NCI-H748 treated with DMSO at 0.1 percent for 48 hours (cell line): ENCODE measurements at regions not wholly inside any gene's neighbourhood (a gene's known extent, or its start where the extent isn't known, plus 50 kb on each side); places are given as distances from the start of the nearest gene placed in this dataset.
"Not testable (repeated sequence)": the region's sequence is repeated elsewhere in the genome, so short reads cannot be mapped to it uniquely, and the experiment has no call there.

Experiments
- DNase-seq: peaks from one replicate; lab custom pipeline; 2025; lab: John Stamatoyannopoulos, UW

DNA sequence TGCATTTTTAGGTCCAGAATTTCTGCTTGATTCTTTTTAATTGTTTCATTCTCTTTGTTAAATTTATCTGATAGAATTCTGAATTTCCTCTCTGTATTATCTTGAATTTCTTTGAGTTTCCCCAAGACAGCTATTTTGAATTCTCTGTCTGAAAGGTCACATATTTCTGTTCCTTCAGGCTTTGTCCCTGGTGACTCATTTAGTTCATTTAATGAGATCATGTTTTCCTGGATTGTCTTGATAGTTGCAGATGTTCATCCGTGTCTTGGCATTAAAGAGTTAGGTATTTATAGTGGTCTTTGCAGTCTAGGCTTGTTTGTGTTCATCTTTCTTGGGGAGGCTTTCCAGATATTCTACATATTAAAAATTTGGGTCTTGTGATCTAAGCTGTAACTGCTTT lies 694.8 kb upstream of the CCDC179 start:
- no peak for DNase-seq

DNA sequence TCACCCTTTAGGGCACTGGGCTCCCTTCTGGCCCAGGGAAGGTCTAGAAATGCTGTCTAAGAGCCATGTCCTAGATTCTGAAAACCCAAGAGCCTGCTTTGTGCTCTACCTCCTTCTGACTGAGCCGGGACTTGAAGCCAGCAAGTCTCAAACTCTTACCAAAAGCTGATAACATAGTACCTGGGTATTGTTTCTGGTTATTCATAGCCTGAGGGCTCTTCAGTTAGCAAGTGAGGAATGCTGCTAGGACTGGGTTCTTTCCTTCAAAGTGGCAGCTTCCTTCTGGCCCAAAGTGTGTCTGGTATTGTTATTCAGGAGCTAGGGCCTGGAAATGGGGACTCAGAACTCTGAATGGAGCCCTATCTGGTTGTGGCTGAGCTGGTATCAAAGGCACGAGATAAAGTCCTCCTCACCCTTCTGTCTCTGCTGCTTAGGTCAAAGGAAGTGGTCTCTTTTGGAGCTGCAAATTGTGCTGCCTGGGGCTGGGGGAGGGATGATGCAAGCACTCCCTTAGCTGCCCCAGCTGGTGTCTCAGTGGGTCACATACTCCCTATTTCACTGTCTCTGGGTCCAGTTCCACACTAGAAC lies 696.0 kb upstream of the CCDC179 start:
- DNase-seq = no peak

- DNase-seq = no peak
These were observed 703.3 kb upstream of the CCDC179 start for GRCh38 chr11:23563591-23563990.

DNA sequence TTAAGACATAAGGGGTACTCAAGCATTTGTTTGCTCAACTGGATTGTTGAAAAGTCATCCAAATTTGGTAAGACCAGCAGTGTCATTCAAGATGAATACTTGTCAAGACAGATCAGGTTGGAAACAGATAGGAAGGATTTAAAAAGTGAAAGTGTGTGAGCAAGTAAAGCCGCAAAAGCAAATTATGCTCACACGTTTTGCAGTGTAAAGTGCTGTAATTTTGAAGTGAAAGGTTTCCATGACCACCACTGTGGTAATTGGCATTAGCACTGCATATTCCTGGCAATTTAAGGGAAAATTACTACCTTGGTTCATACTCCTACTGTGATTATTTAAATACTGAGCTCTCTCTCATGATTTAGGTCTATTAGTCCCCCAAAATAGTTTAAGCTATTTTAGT lies 704.1 kb upstream of the CCDC179 start:
- DNase-seq = no peak

GRCh38 chr11:23569134-23569533 lies 708.9 kb upstream of the CCDC179 start:
- no peak for DNase-seq

GRCh38 chr11:23569547-23569946 lies 709.3 kb upstream of the CCDC179 start:
- DNase-seq = no peak

- DNase-seq = no peak
These were observed 710.6 kb upstream of the CCDC179 start for GRCh38 chr11:23570828-23571227.

- DNase-seq = no peak
These were observed 713.2 kb upstream of the CCDC179 start for GRCh38 chr11:23573429-23573828.

DNA sequence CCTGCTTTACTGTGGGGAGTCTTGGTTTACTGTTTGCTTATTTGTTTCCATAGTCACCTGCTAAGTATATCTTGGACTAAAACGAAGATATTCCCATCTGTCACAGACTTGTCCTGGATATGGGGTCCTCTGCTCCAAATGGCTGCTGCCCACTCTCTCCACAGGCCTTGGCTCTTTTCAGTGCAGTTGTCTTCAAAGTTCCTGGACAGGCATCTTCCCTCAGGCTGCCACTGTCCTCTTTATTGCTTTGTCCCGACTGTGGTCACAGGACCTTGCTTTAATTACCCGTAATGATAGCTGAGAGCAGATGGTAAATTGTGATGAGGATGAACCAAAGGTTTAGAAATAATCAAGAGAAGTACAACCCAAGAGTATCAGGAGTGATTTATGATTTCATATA lies 713.9 kb upstream of the CCDC179 start:
- no peak for DNase-seq

GRCh38 chr11:23577296-23577695 lies 717.0 kb upstream of the CCDC179 start:
- no peak for DNase-seq

GRCh38 chr11:23585416-23586104 lies 725.3 kb upstream of the CCDC179 start:
- no peak for DNase-seq

GRCh38 chr11:23586173-23586572 lies 725.9 kb upstream of the CCDC179 start:
- DNase-seq = no peak

DNA sequence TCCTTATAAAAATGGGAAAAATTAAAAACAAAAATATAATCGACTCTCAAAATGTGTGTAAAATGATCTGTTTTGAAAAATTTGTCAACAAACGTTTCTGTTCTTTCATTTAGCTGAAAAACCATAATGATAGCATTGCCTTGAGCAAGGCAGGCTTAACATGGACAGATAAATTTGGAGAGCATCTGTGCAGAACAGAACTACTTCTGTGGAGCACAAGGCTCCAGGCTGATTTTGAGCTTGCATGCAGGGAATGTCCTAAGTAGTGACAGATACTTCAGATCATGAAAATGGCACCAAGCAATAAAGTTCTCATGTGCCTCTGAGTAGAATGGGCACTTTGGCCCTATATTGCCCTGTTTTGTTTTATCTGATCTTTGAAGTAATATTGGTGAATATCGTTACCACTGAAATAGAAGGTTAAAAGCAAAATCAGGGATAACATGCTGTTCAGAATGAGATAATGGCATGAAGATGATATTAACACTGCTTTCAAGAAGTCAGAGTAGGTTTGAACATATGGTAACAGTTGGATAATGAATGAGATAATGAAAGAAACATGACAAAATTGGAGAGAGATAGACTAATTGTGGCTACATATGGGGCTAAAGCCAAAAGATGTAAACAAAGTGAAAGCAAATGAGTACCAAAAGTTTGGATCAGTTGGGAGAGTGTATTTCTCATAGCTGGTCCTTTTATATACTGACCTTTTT lies 730.5 kb upstream of the CCDC179 start:
- no peak for DNase-seq

DNA sequence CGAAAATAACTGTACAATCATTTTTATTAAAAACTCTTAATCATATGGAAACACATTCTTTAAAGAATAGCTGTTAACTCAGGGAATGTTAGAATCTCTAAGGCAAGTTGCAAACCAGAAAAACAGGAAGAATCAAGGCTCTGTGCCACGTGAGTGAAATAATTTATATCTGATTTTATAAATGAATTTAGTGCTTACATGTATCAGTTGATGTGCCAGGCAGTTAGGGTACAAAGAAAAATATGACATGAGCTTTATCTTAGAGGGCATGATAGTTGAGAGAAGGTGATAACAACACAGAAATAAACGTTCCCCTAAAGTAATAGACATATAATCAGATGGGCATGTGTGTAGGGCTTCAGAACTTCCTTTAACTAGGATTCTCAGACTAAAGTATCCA lies 734.5 kb upstream of the CCDC179 start:
- no peak for DNase-seq

GRCh38 chr11:23604966-23605365 lies 744.7 kb upstream of the CCDC179 start:
- DNase-seq = no peak

DNA sequence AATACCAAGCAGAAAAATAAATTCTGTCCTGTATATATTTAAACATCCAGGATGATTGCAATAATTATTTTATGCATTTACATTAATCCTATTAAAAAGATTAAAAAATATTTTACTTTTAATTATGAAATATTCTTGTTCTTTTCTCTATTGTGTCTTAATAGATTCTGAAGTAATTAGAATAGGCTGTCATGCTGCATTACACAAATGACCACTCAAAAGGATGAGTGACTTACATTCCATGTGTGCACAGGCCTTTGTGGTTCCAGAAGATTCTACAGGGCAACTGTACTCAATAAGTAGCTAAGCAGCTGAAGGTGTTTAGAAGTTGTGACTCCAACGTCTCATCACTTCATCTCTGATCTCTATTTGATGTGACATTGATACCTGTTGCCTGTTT lies 745.9 kb upstream of the CCDC179 start:
- DNase-seq = no peak

DNA sequence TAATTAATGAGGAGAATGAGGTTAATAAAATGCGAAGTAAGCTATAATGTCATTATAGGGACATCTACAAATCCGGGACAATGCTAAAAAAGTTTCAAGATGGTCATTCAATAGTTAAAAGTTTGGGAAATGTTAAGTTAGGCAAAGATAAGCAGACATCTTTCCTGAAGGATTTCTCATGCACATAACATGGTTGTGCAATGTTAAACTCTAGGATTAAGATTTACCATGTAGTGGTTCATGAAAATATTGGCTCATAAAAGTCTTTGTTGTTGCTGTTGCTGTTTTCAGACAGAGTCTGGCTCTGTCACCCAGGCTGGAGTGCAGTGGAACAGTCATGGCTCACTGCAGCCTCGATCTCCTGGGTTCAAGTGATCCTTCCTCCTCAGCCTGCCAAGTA lies 751.5 kb upstream of the CCDC179 start:
- no peak for DNase-seq

DNA sequence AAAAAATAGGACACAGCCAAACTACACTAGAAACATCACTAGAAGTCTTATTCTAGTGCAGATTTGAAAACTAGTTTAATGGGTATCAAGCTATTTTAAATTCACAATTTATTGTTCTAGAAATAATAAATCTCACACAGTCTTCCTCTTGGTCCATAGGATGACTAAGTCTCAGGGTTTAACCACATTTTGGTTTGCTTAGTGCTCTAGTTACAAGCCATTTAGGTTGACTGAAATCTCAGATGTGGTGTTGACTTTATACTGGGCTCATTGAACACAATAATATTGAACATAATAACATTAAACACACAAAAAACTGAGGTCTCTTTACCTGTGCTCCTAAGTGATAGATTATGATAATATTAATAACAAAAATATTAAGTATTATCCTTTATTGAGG lies 760.3 kb upstream of the CCDC179 start:
- DNase-seq = no peak

GRCh38 chr11:23632293-23632692 lies 772.0 kb upstream of the CCDC179 start:
- no peak for DNase-seq

- no peak for DNase-seq
These were observed 784.2 kb upstream of the CCDC179 start for GRCh38 chr11:23644443-23644842.

DNA sequence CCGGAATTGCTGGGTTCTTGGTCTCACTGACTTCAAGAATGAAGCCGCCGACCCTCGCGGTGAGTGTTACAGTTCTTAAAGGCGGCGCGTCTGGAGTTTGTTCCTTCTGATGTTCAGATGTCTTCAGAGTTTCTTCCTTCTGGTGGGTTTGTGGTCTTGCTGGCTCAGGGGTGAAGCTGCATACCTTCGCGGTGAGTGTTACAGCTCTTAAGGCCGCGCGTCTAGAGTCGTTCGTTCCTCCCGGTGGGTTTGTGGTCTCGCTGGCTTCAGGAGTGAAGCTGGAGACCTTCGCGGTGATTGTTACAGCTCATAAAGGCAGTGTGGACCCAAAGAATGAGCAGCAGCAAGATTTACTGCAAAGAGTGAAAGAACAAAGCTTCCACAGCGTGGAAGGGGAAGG lies 792.1 kb upstream of the CCDC179 start:
- DNase-seq = not testable (repeated sequence)

- no peak for DNase-seq
These were observed 792.9 kb upstream of the CCDC179 start for GRCh38 chr11:23653071-23653675.

DNA sequence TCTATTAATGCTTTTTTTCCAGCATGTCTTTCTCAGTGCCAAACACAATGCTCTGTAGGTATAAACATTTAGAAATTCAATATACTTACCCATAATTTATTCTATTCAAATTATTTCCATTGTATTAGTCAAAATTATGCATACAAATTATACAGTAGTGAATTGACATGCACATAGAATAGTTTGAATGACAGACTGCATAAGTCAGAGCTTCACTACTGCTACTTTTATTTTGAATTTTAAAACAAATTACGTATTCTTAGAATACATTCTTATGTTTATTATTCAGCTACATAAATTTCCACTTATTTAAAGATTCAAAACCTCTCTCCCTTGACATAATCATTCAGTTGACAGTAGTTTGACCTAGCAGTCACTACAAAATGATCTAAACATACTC lies 808.0 kb upstream of the CCDC179 start:
- no peak for DNase-seq
